ENCODE measurements at regions not wholly inside any gene's neighbourhood (a gene's known extent, or its start where the extent isn't known, plus 50 kb on each side); places are given as distances from the start of the nearest gene placed in this dataset.

DNA sequence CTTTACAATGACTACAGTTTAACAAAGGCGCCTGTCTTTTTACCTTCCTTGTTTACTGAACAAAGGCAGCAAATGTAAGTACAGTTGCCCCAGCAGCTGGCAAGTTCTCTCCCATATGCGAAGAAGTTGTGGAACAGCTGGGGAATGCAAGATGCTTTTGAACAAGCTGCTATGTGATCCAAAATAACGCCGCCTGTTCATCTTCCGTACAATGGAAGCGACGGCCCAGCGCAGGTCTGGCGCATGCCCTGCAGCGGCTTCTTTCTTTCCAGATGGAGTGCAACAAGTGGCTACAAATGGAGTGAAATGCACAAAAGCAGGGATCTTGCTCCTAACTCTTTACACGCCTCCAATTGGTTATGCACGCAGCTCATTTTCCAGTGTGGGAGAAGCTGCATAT lies 97.0 kb upstream of the SVIL start:
- Histone ChIP-seq H2BK120ac (ENCODE audit: low read depth, low read length) (no peak overlapping the region), H3K9ac (ENCODE audit: low read depth, low read length, poor library complexity) (no peak overlapping the region), H3K36me3 (replicated peaks in 1 of 2; ENCODE audit: control insufficient read depth in 2 of 2, insufficient read depth in 2 of 2, low read length in 2 of 2) (no peaks in the 10 kb centered on the region), H3K4me3 (ENCODE audit: low read length in 2 of 2) (peak overlapping the region in 1 of 2 donors; percentile 37), H3K27me3 (ENCODE audit: control insufficient read depth in 3 of 3, insufficient read depth in 3 of 3, low read depth in 1 of 3, low read length in 3 of 3) (no peaks in the 10 kb centered on the region), H3K9me3 (replicated peaks in 1 of 2; ENCODE audit: control insufficient read depth in 2 of 2, insufficient read depth in 1 of 2, low read depth in 1 of 2, low read length in 2 of 2) (no peaks in the 10 kb centered on the region), H3K23ac (ENCODE audit: low read depth, low read length, poor library complexity) (no peak overlapping the region), H2BK15ac (ENCODE audit: low read length) (no peak overlapping the region), H3K14ac (ENCODE audit: low read length) (no peak overlapping the region), H3K4ac (ENCODE audit: low read length) (no peak overlapping the region), H3K79me1 (ENCODE audit: low read depth, low read length) (peaks cover 5% of the 10 kb centered on the region), H2AK5ac (ENCODE audit: low read depth, low read length) (no peak overlapping the region), H2BK12ac (ENCODE audit: low read length) (no peak overlapping the region), H2AFZ (ENCODE audit: low read length) (peak overlapping the region; percentile 62), H3K18ac (ENCODE audit: low read length) (peak overlapping the region; percentile 74), H4K8ac (ENCODE audit: low read depth, low read length) (no peak overlapping the region), H3K4me2 (ENCODE audit: insufficient read depth, low read length, poor library complexity, severe bottlenecking) (no peak overlapping the region), H3K4me1 (ENCODE audit: control insufficient read depth in 2 of 2, insufficient read depth in 1 of 2, low read depth in 1 of 2, low read length in 2 of 2) (peaks cover 26 to 30% of the 10 kb centered on the region in 2 donors), H4K91ac (ENCODE audit: low read depth, low read length, poor library complexity) (no peak overlapping the region), H2BK5ac (ENCODE audit: low read length) (no peak overlapping the region), H3K27ac (replicated peaks; ENCODE audit: low read length) (peak overlapping the region; percentile 33)
- WGBS, 2 donors (ENCODE audit: extremely low coverage in 2 of 2, insufficient read length in 2 of 2, insufficient replicate concordance in 1 of 2) = no CpG with 5 or more reads among the region's 12 CpGs
- no peak for DNase-seq (ENCODE audit: low spot score)

DNA sequence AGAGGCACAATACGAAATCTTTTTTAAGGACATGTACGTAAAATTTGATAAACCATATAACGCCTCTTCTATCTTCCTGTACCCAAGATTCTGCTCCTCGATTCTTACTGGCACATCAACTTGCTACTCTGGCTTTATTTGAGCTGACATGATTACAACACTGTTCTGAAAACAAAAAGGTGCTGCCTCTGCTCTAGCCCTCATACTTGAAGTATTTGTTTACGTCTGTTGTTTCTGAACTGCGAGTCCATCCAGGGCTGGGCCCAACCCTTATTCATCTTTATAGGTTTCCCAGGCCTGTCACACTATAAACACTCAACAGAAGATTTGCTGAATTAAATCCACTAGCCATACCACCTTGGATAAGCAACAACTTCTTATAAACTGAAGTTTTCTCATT lies 96.2 kb upstream of the SVIL start:
- H3K23ac ChIP-seq (ENCODE audit: low read depth, low read length, poor library complexity) = no peak overlapping the region
- no peaks in the 10 kb centered on the region for H3K27me3 ChIP-seq (ENCODE audit: control insufficient read depth in 3 of 3, insufficient read depth in 3 of 3, low read depth in 1 of 3, low read length in 3 of 3)
- H2BK5ac ChIP-seq (ENCODE audit: low read length) = no peak overlapping the region
- no peak overlapping the region for H2BK120ac ChIP-seq (ENCODE audit: low read depth, low read length)
- no peak overlapping the region for H4K8ac ChIP-seq (ENCODE audit: low read depth, low read length)
- no peak overlapping the region for H2BK12ac ChIP-seq (ENCODE audit: low read length)
- H3K36me3 ChIP-seq (replicated peaks in 1 of 2; ENCODE audit: control insufficient read depth in 2 of 2, insufficient read depth in 2 of 2, low read length in 2 of 2) = no peaks in the 10 kb centered on the region
- no peak overlapping the region for H3K4me2 ChIP-seq (ENCODE audit: insufficient read depth, low read length, poor library complexity, severe bottlenecking)
- peaks cover 3% of the 10 kb centered on the region for H3K79me1 ChIP-seq (ENCODE audit: low read depth, low read length)
- H3K14ac ChIP-seq (ENCODE audit: low read length) = no peak overlapping the region
- H3K4ac ChIP-seq (ENCODE audit: low read length) = no peak overlapping the region
- peaks cover 26 to 32% of the 10 kb centered on the region in 2 donors for H3K4me1 ChIP-seq (ENCODE audit: control insufficient read depth in 2 of 2, insufficient read depth in 1 of 2, low read depth in 1 of 2, low read length in 2 of 2)
- no peak overlapping the region for H4K91ac ChIP-seq (ENCODE audit: low read depth, low read length, poor library complexity)
- no peak overlapping the region for H2BK15ac ChIP-seq (ENCODE audit: low read length)
- no peak overlapping the region for H3K27ac ChIP-seq (replicated peaks; ENCODE audit: low read length)
- H2AFZ ChIP-seq (ENCODE audit: low read length) = no peak overlapping the region
- H2AK5ac ChIP-seq (ENCODE audit: low read depth, low read length) = no peak overlapping the region
- H3K4me3 ChIP-seq (ENCODE audit: low read length in 2 of 2) = no peak overlapping the region
- no CpG with 5 or more reads among the region's 6 CpGs for WGBS, 2 donors (ENCODE audit: extremely low coverage in 2 of 2, insufficient read length in 2 of 2, insufficient replicate concordance in 1 of 2)
- H3K18ac ChIP-seq (ENCODE audit: low read length) = no peak overlapping the region
- no peaks in the 10 kb centered on the region for H3K9me3 ChIP-seq (replicated peaks in 1 of 2; ENCODE audit: control insufficient read depth in 2 of 2, insufficient read depth in 1 of 2, low read depth in 1 of 2, low read length in 2 of 2)
- no peak for DNase-seq (ENCODE audit: low spot score)
- H3K9ac ChIP-seq (ENCODE audit: low read depth, low read length, poor library complexity) = no peak overlapping the region

DNA sequence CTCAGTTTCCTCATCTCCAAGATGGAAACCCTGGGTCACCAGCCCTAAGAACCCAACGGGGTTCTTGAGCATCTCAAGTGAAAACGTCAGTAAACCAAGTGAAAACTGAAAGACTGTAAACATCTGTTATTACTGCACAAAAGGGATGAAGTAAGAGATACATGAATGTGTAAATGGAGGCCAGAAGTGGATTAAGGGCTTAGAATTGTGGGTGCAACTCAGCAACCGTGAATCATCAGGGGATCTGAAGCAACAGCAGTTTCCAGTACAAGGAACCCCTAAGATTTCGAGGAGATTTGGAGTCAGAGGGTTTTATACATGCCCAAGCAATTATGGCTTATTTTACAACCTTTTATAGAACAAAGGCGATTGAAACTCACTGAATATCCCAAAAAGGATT lies 95.7 kb upstream of the SVIL start:
- Histone ChIP-seq H3K4me1 (ENCODE audit: control insufficient read depth in 2 of 2, insufficient read depth in 1 of 2, low read depth in 1 of 2, low read length in 2 of 2) (peaks cover 26 to 34% of the 10 kb centered on the region in 2 donors), H2BK5ac (ENCODE audit: low read length) (no peak overlapping the region)
- WGBS, 2 donors (ENCODE audit: extremely low coverage in 2 of 2, insufficient read length in 2 of 2, insufficient replicate concordance in 1 of 2) = no CpG with 5 or more reads among the region's 5 CpGs

DNA sequence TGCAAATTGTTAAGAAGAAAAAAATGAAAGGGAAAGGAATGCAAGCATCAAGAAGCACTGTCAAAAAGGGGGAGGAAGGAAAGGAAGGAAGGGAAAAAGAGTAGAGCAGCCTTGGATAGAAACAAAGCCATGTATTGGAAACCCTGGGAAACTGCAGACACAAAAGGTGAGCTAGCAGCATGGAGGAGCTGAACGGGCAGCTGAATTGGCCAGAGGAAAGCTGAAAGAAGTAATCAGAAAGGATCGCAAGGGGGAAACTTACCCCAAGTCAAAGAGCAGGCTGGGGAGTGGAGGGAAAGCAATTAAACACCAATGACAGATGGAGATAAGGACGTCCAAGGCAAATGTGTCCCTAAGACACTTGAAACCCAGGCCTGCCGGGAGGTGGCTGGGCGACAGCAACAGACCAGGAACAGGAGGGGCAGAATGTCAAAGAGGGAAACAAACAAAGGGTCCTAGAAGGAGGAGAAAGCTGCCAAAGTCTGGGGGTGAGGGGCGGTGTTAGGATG lies 93.8 kb upstream of the SVIL start:
- Histone ChIP-seq H2BK12ac (ENCODE audit: low read length) (no peak overlapping the region), H3K14ac (ENCODE audit: low read length) (no peak overlapping the region), H2BK120ac (ENCODE audit: low read depth, low read length) (no peak overlapping the region), H3K9me3 (replicated peaks in 1 of 2; ENCODE audit: control insufficient read depth in 2 of 2, insufficient read depth in 1 of 2, low read depth in 1 of 2, low read length in 2 of 2) (peaks cover 0 to 5% of the 10 kb centered on the region in 2 donors), H3K23ac (ENCODE audit: low read depth, low read length, poor library complexity) (no peak overlapping the region), H2BK15ac (ENCODE audit: low read length) (no peak overlapping the region), H3K27ac (replicated peaks; ENCODE audit: low read length) (peak overlapping the region; percentile 96), H3K36me3 (replicated peaks in 1 of 2; ENCODE audit: control insufficient read depth in 2 of 2, insufficient read depth in 2 of 2, low read length in 2 of 2) (no peaks in the 10 kb centered on the region), H3K79me1 (ENCODE audit: low read depth, low read length) (peaks cover 3% of the 10 kb centered on the region), H3K4me3 (ENCODE audit: low read length in 2 of 2) (no peak overlapping the region), H3K4ac (ENCODE audit: low read length) (no peak overlapping the region), H3K9ac (ENCODE audit: low read depth, low read length, poor library complexity) (no peak overlapping the region), H2BK5ac (ENCODE audit: low read length) (peak overlapping the region; percentile 31), H3K4me2 (ENCODE audit: insufficient read depth, low read length, poor library complexity, severe bottlenecking) (peak overlapping the region; percentile 32), H2AFZ (ENCODE audit: low read length) (peak overlapping the region; percentile 76), H3K4me1 (ENCODE audit: control insufficient read depth in 2 of 2, insufficient read depth in 1 of 2, low read depth in 1 of 2, low read length in 2 of 2) (peaks cover 18 to 33% of the 10 kb centered on the region in 2 donors), H4K91ac (ENCODE audit: low read depth, low read length, poor library complexity) (no peak overlapping the region), H3K27me3 (ENCODE audit: control insufficient read depth in 3 of 3, insufficient read depth in 3 of 3, low read depth in 1 of 3, low read length in 3 of 3) (no peaks in the 10 kb centered on the region), H2AK5ac (ENCODE audit: low read depth, low read length) (no peak overlapping the region), H4K8ac (ENCODE audit: low read depth, low read length) (no peak overlapping the region), H3K18ac (ENCODE audit: low read length) (peak overlapping the region; percentile 45)
- no CpG with 5 or more reads among the region's 6 CpGs for WGBS, 2 donors (ENCODE audit: extremely low coverage in 2 of 2, insufficient read length in 2 of 2, insufficient replicate concordance in 1 of 2)
- DNase-seq (ENCODE audit: low spot score) = peak; percentile 74

More for the DNA sequence above, 95.7 kb upstream of the SVIL start:
- H3K4ac ChIP-seq (ENCODE audit: low read length) = no peak overlapping the region
- H3K4me3 ChIP-seq (ENCODE audit: low read length in 2 of 2) = no peak overlapping the region
- H3K4me2 ChIP-seq (ENCODE audit: insufficient read depth, low read length, poor library complexity, severe bottlenecking) = no peak overlapping the region
- no peak overlapping the region for H4K91ac ChIP-seq (ENCODE audit: low read depth, low read length, poor library complexity)
- no peaks in the 10 kb centered on the region for H3K36me3 ChIP-seq (replicated peaks in 1 of 2; ENCODE audit: control insufficient read depth in 2 of 2, insufficient read depth in 2 of 2, low read length in 2 of 2)
- H4K8ac ChIP-seq (ENCODE audit: low read depth, low read length) = no peak overlapping the region
- H2AFZ ChIP-seq (ENCODE audit: low read length) = no peak overlapping the region
- H2BK120ac ChIP-seq (ENCODE audit: low read depth, low read length) = no peak overlapping the region
- H3K9me3 ChIP-seq (replicated peaks in 1 of 2; ENCODE audit: control insufficient read depth in 2 of 2, insufficient read depth in 1 of 2, low read depth in 1 of 2, low read length in 2 of 2) = no peaks in the 10 kb centered on the region
- no peak overlapping the region for H2BK15ac ChIP-seq (ENCODE audit: low read length)
- no peaks in the 10 kb centered on the region for H3K27me3 ChIP-seq (ENCODE audit: control insufficient read depth in 3 of 3, insufficient read depth in 3 of 3, low read depth in 1 of 3, low read length in 3 of 3)
- H3K18ac ChIP-seq (ENCODE audit: low read length) = no peak overlapping the region
- H3K9ac ChIP-seq (ENCODE audit: low read depth, low read length, poor library complexity) = no peak overlapping the region
- no peak overlapping the region for H3K23ac ChIP-seq (ENCODE audit: low read depth, low read length, poor library complexity)
- no peak overlapping the region for H3K27ac ChIP-seq (replicated peaks; ENCODE audit: low read length)
- no peak overlapping the region for H2AK5ac ChIP-seq (ENCODE audit: low read depth, low read length)
- no peak for DNase-seq (ENCODE audit: low spot score)
- H3K79me1 ChIP-seq (ENCODE audit: low read depth, low read length) = peaks cover under 1% of the 10 kb centered on the region
- H3K14ac ChIP-seq (ENCODE audit: low read length) = no peak overlapping the region
- no peak overlapping the region for H2BK12ac ChIP-seq (ENCODE audit: low read length)

Measured in neuronal stem cell (in vitro differentiated cells).